HL-60/S4 (cell line): ENCODE measurements at regions not wholly inside any gene's neighbourhood (a gene's known extent, or its start where the extent isn't known, plus 50 kb on each side); places are given as distances from the start of the nearest gene placed in this dataset.

Experiments used
- in situ Hi-C: fragments of 300-500 bp; cut with MboI; formaldehyde crosslinking; loops from 2 replicates; pipeline ENCODE4 v1.14.3; 2022; ENCODE audit warnings: low sequenced_read_pairs

GRCh38 chr14:53491884-53492277 is 338.8 kb upstream of the DDHD1 start:
- in situ Hi-C loops: no loop called here

GRCh38 chr14:53491256-53491883 is 338.2 kb upstream of the DDHD1 start:
- in situ Hi-C loops: no loop called here

- in situ Hi-C loops: no loop called here
These were observed 325.1 kb upstream of the DDHD1 start for GRCh38 chr14:53478174-53478573.

DNA sequence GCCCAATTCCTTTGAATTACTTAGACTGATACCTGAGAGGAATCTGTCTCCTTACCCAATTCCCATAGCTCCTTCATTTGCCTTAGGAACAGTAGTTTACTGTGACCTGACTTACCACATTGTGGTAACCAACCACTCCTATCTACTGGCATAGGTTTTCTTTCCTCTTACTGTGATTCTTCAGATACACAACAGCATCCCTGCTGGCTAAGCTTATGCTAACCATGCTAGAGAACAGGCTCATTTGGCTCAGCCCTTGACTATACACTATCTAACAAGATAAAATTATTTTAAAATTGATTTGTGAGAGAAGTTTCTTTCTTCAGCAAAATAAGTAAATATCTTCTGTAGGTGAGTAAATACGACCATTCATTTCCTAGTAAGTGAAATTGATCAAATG is 320.4 kb upstream of the DDHD1 start:
- in situ Hi-C loops: no loop called here

GRCh38 chr14:53472306-53472705 is 319.2 kb upstream of the DDHD1 start:
- in situ Hi-C loops: no loop called here

DNA sequence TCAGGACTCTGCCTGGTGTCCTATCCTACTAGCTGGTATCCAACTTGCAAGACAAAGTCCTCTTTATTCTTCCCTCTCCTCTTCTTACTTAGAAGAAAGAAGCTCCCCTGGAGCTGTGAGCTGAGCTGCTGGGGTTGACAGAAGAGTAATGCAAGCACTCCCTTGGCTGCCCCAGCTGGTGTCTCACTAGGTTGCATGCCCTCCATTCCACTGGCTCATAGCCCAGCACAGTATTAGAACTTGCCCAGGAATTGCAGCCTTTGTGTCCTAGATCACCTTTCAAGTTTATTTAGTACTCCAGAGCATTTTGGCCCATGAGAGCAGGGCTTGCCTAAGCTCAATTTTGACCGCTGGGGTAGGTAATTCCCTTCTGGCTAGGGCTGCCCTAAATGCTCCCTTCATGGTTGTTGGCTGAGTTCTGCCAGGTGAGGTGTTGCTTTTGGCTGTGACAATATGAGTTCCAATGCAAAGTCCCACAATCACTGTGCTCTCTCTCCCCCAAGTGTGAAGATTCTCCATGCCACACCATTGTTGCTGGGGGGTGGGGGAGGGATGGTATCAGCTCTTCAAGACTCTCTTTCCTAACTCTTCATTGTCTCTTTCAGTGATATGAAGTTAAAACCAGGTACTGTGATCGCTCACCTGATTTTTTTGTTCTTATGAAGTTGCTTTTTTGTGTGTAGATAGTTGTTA is 317.4 kb upstream of the DDHD1 start:
- in situ Hi-C loops: no loop called here

GRCh38 chr14:53468876-53469275 is 315.8 kb upstream of the DDHD1 start:
- in situ Hi-C loops: no loop called here

GRCh38 chr14:53464376-53464775 is 311.3 kb upstream of the DDHD1 start:
- in situ Hi-C loops: no loop called here

DNA sequence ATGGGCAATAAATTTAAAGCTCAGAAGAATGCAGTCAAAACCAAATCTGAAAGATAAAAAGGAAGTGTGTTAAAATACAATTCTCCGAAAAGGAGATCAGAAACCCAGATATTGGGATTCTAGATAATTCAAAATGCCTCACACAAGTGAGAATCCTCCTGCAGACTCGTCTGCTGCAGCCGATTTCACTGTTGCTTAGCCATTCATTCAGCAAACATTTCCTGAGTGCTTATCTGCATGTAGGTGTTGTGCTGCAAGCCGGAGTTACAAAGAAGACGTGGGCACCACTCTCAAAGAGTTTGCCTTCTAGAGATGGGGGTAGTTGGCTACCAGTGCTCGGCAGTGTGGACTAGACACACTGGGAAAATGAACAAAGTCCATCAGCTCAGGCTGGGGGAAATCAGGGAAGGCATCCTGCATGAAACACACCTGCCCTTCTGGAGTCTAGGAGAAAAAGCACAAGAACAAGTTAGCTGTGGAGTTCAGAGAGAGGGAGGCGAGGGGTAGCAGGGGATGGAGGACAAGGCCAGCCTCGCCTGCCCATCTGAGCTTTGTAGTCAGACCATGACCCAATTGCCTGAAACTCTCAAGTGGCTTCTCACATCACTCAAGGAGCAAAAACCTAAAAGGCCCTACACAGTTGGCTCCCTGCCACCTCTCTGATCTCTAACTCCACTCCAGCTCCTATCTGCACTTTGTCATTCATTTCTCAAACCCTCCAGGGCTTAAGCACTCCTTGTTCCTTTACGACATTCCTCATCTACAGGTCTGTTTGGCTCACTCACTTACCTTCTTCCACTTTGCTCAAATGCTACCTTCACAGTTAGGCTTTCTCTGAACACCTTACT is 310.0 kb upstream of the DDHD1 start:
- in situ Hi-C loops: no loop called here

- in situ Hi-C loops: no loop called here
These were observed 308.7 kb upstream of the DDHD1 start for GRCh38 chr14:53461858-53462257.

DNA sequence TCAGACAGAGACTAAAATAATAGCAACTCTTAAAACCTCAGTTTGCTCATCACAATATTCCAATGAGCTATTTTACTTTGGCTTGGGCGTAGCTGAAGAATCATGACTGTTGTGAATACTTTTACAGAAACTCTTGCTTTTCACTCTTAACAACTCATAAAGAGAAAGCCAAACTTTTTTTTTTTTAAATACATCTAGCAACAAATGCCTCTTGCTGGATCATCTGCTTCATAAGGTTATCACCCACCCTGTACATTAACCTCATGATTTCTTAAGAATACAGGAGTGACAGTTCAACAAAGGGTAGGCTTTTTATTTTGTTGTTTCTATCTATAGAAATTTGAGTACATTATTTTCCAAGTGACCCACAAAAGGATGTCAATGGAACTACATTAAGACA is 307.4 kb upstream of the DDHD1 start:
- in situ Hi-C loops: no loop called here

DNA sequence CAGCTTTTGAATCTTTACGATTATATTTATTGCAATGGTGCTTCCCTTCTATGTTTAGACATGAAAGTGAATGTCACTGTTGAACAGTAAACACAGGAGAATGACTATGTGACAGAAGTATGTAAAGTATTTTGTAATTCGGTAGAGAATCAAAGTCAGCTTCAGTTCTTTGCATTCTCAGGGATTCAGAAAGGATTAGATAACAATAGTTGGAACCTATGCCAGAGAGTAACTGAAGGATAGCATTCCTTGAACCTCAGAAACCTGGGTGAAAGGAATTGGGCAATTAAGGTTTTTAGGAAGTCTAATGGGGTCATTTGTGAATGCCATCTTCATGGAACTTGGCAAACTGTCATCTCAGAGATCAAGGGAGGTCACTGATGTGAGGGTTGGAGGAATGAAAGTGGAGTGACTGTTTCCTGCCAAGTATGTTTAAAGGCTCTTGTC is 305.3 kb upstream of the DDHD1 start:
- in situ Hi-C loops: no loop called here

DNA sequence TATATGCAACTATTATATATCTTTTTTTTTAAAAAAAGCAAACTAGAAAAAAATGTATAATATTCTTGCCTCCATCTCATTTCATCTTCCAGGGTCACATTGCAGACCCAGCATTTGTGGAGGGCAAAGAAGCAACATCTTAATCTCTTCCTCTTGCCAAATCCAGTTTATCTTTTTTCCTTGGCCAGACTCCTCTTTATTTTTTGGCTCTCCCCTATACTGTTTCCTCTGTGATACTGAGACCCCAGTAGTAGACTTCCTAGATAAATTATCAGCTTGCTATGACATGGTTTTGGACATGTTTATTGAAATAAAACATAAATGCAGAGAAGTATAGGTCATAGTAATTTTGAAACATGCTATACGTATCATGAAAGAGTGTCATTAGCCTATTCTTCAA is 303.8 kb upstream of the DDHD1 start:
- in situ Hi-C loops: no loop called here

GRCh38 chr14:53452005-53452673 is 299.0 kb upstream of the DDHD1 start:
- in situ Hi-C loops: no loop called here

DNA sequence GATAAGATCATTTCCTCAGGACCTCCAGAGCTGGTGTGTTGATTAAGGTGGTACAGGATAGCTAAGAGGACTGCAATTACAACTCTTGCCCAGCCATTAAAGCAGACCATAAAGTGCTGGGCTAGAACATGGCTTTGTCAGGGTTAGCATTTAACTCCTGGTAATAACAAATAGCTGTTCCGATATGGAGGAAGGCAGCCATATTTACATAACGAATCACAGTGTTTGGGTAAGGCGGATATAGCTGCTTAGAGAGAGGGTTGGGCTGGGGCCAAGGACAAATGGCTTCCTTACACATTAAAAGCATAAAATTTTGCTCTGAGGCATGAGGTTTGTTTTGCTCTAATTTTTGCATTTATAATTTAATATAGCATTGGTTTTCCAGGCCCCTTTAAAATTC is 297.7 kb upstream of the DDHD1 start:
- in situ Hi-C loops: no loop called here

DNA sequence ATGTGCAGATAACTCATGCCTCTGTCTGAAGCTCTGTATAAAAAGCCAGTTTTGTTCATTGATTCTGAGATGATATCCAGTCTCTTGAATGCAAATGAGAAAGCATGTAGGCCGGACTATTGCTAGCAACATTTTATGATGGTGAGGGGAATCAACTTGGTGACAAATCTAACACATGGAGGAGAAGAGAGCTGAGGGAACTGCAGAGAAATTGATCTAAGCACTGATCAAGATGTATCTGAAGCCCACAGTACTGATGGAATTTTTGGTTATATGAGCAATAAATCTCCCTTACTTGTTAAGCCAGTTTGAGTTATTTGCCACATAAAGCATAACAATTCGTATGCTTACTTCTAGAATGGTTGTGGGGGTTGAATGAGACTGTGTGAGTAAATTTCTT is 295.6 kb upstream of the DDHD1 start:
- in situ Hi-C loops: no loop called here

DNA sequence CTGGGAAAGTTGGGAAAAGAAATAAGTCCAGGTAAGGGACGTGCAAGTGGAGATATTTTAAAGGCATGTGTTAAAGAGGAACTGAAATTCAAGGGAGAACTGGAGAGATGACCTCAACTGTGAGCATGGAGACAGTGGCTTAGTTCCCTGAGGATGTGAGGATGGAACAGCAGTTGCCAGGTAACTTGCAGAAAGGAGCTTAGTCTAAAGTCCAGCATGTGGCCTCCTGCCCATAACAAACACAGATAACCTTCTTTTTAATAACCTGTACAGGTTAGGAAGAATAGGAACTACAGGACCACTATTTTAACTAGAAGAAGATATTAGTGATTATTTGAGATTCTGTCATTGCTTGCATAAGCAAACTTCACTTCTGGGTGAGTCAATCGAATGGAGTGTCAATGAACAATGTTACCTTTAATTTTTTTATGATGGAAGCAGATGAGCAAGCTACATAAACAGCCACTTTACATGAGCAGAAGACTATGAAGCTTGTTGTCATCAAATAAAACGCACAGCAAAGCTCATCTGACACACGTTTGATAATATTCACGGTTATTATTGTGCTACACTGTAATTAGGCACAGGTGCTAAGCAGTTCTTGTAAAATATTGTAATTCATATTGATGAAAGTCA is 291.7 kb upstream of the DDHD1 start:
- in situ Hi-C loops: no loop called here

GRCh38 chr14:53441789-53442188 is 288.7 kb upstream of the DDHD1 start:
- in situ Hi-C loops: no loop called here

- in situ Hi-C loops: no loop called here
These were observed 284.7 kb upstream of the DDHD1 start for GRCh38 chr14:53437858-53438257.

DNA sequence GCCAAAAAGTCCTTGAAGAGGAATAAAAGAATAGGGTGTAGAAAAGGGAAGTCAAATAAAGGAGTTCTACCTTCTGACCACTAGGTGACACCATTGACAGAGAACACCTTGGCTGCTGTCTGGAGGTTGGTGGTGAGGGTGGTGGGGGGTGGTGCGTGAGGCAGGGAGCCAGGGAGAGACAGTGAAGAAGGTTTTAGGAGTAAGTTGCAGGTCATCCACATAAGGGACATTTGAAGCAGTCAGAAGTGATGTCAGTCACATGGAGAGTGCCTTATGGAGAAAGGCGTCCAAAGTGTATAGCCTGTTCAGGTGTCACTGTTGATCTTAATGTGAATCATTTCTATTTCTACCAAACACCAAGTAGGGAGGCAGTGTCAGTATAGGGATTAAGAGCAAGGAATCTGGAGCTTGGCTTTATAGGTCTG is 279.3 kb upstream of the DDHD1 start:
- in situ Hi-C loops: no loop called here

DNA sequence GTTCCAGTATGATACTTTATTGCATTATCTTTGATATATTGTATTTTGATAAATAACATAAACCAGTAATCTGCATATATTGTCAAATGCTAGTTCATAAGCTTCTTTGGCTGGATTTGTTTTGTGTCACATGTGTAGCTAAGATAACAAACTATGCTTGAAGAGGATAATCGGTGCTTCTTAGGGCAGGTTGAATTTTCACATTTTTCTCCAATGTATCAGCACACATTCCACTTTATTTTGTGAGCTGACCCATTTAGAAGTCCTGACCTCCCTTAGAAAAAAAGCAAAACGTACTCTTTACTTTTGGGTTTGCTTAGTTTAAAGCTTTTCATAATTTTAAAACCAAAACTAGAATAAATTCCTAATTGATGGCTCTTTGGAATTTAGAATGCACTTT is 277.7 kb upstream of the DDHD1 start:
- in situ Hi-C loops: no loop called here
